Psoas muscle (tissue), 7 donors: ENCODE measurements at regions not wholly inside any gene's neighbourhood (a gene's known extent, or its start where the extent isn't known, plus 50 kb on each side); places are given as distances from the start of the nearest gene placed in this dataset.

Source experiments
- ATAC-seq, 4 donors: fragments of 200-7000 bp; cut with Tn5 transposase; one replicate each; pipeline ENCODE4 v1.9.1; 2020; ENCODE audit warnings: moderate library complexity in 3 of 4, mild to moderate bottlenecking in 2 of 4
- DNase-seq, 2 donors: peaks; one replicate each; pipeline ENCODE4 v3.0.0-alpha.2; 2020
- H3K27ac ChIP-seq: fragments of 200-600 bp; one replicate; pipeline ENCODE4 v1.8.0; 2022
- H3K27me3 ChIP-seq, 3 donors: fragments of 200-600 bp in 1 of 3; one replicate each; pipeline versions ENCODE4 v1.6.1 to v1.8.0; 2013 to 2022; ENCODE audit warnings: low read length in 2 of 3, mild to moderate bottlenecking in 2 of 3, moderate library complexity in 1 of 3; ENCODE audit not compliant: insufficient read depth in 3 of 3
- H3K36me3 ChIP-seq, 2 donors: fragments of 200-600 bp in 1 of 2; one replicate each; pipeline versions ENCODE4 v1.6.1 to v1.8.0; 2013 to 2022; ENCODE audit warnings: low read depth in 1 of 2, mild to moderate bottlenecking in 1 of 2, moderate library complexity in 1 of 2; ENCODE audit not compliant: insufficient read depth in 1 of 2
- H3K4me1 ChIP-seq: fragments of 200-600 bp; one replicate; pipeline ENCODE4 v1.8.0; 2022
- H3K4me3 ChIP-seq: fragments of 200-600 bp; one replicate; pipeline ENCODE4 v1.8.0; 2022; ENCODE audit warnings: mild to moderate bottlenecking
- H3K9me3 ChIP-seq: fragments of 200-600 bp; one replicate; pipeline ENCODE4 v1.8.0; 2022
- CTCF ChIP-seq: fragments of 200-600 bp; IDR thresholded peaks from one replicate; pipeline ENCODE4 v1.8.0; 2022; ENCODE audit warnings: antibody characterized with exemption
- WGBS, 3 donors: extraction: QIAGEN DNeasy Blood & Tissue Kit; methylation state at CpG; one replicate each; pipeline versions ENCODE4 v1.1.6 to v1.1.7; 2013; 5-methylcytosine and 5-hydroxymethylcytosine counted together
- intact Hi-C, 2 donors: fragments of 100-400 bp; cut with DNase I; formaldehyde crosslinking; loops; one replicate each; pipeline versions ENCODE4 v1.11.0 to v1.14.2; 2022
- donor health status: healthy with polysubstance abuse.
- donor health status: DM: no; HTN: no; CAD: no; lungs with moderate emphysema.
- donor health status: Bipolar disorder and iron deficiency.
- donor health status: healthy.
- donor health status: DM: yes; HTN: yes; CAD: no.
- donor health status: DM: no; HTN: no; CAD: no.
- donor health status: DM: yes; HTN: yes; CAD: no.

DNA sequence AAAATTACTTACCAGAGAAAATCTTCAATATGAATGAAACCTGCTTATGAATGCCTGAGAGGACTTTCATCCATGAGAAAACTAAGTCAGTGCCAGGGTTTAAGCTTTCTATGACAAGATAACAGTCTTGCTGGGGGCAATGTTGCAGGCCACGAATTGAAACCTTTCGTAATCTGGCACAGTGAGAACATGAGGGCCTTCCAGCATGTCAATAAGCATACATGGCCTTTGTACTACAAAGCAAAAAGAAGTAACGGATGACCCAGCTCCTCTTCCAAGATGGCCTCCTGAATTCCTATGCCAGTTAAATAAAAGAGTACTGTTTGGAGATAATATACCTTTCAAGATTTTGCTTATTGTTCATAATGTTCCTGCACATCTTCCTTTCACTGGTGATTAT lies 270.6 kb upstream of the PHF14 start:
- no peaks in the 10 kb centered on the region for H3K36me3 ChIP-seq
- H3K4me1 ChIP-seq = no peaks in the 10 kb centered on the region
- H3K9me3 ChIP-seq = peaks cover 5% of the 10 kb centered on the region
- ATAC-seq (no peak), DNase-seq (no peak)
- no peak overlapping the region for H3K27ac ChIP-seq
- 61 to 83% (median 81%) methylated on average over 3 of the region's 3 CpGs for WGBS, 3 donors
- intact Hi-C loops = no loop called here
- TF ChIP-seq CTCF = no peak
- no peak overlapping the region for H3K4me3 ChIP-seq
- H3K27me3 ChIP-seq = no peaks in the 10 kb centered on the region

DNA sequence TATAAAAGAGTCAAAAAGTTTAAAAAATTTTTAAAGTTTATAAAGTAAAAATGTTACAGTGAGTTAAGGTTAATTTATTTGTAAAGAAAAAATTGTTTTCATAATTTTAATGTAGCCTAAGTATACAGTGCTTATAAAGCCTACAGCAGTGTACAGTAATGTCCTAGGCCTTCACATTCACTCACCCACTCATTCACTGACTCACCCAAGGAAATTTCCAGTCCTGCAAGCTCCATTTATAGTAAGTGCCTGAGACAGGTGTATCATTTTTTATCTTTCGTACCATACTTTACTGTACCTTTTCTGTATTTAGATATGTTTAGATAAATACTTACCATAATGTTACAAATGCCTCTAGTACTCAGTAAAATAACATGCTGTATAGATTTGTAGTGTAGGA lies 269.7 kb upstream of the PHF14 start:
- DNase-seq (no peak), ATAC-seq (no peak)
- H3K9me3 ChIP-seq = peaks cover 5% of the 10 kb centered on the region
- intact Hi-C loops = no loop called here
- WGBS, 3 donors = 93 to 98% (median 93%) methylated on average over 1 of the region's 1 CpG
- H3K36me3 ChIP-seq = no peaks in the 10 kb centered on the region
- no peak for TF ChIP-seq CTCF
- H3K27ac ChIP-seq = no peak overlapping the region
- no peaks in the 10 kb centered on the region for H3K4me1 ChIP-seq
- no peaks in the 10 kb centered on the region for H3K27me3 ChIP-seq
- no peak overlapping the region for H3K4me3 ChIP-seq

DNA sequence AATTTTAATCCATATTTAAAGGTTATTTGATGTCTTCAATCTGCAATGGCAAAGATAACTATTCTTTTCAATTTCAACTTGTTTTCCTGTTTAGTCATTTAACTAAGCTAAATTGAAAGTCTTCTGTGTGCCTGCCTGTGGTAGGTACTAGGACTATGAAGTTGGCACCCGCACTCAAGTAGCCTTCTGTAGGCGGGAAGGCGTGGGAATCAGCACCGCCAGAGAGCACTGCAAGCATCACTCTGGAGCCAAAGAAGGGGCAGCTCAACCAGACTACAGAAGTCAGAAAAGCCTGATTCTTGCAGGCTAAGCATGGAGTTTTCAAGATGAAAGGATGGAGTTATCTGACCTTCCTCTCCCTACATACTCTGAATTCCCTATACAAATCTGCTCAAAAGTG lies 269.0 kb upstream of the PHF14 start:
- no peak overlapping the region for H3K4me3 ChIP-seq
- no peaks in the 10 kb centered on the region for H3K36me3 ChIP-seq
- no peaks in the 10 kb centered on the region for H3K4me1 ChIP-seq
- DNase-seq = no peak
- no peak overlapping the region for H3K27ac ChIP-seq
- ATAC-seq = no peak
- WGBS, 3 donors = 91 to 94% (median 93%) methylated on average over 4 of the region's 4 CpGs
- no peak for TF ChIP-seq CTCF
- peaks cover 5% of the 10 kb centered on the region for H3K9me3 ChIP-seq
- intact Hi-C loops = no loop called here
- no peaks in the 10 kb centered on the region for H3K27me3 ChIP-seq

GRCh38 chr7:10706875-10707493 lies 266.7 kb upstream of the PHF14 start:
- H3K4me1 ChIP-seq = no peaks in the 10 kb centered on the region
- 65 to 78% (median 68%) methylated on average over 3 of the region's 3 CpGs for WGBS, 3 donors
- H3K27me3 ChIP-seq = no peaks in the 10 kb centered on the region
- TF ChIP-seq CTCF = no peak
- ATAC-seq = no peak
- intact Hi-C loops = no loop called here
- DNase-seq = no peak
- no peaks in the 10 kb centered on the region for H3K36me3 ChIP-seq
- no peaks in the 10 kb centered on the region for H3K9me3 ChIP-seq
- no peak overlapping the region for H3K27ac ChIP-seq
- H3K4me3 ChIP-seq = no peak overlapping the region

DNA sequence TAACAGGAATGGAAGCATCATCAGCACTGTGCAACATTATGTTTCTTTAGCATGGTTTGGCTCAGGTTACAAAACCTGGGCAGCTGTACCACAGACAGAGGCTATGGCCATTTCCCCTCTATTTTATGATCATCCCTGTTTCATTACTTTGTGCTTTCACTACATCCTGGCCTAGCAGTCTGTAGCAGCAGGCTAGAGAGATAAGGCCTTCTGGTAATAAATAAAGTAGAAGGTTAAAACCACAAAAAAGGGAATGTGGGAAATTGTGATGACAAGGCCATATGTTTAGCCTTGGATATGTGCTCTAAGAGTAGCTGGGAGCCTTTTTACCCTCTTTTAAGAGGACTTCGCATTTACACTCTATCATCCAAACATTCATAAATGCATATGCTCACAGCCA lies 266.2 kb upstream of the PHF14 start:
- TF ChIP-seq CTCF = no peak
- H3K27me3 ChIP-seq = no peaks in the 10 kb centered on the region
- ATAC-seq = no peak
- intact Hi-C loops = no loop called here
- 50 to 63% (median 51%) methylated on average over 1 of the region's 1 CpG for WGBS, 3 donors
- no peaks in the 10 kb centered on the region for H3K9me3 ChIP-seq
- H3K4me1 ChIP-seq = no peaks in the 10 kb centered on the region
- no peak overlapping the region for H3K27ac ChIP-seq
- no peak overlapping the region for H3K4me3 ChIP-seq
- H3K36me3 ChIP-seq = no peaks in the 10 kb centered on the region
- no peak for DNase-seq
